Testis (tissue), 2 donors: ENCODE measurements at regions not wholly inside any gene's neighbourhood (a gene's known extent, or its start where the extent isn't known, plus 50 kb on each side); places are given as distances from the start of the nearest gene placed in this dataset.

Experiments used
- DNase-seq: peaks from one replicate; pipeline ENCODE4 v3.0.0-alpha.2; 2019
- H3K27ac ChIP-seq, 2 donors: fragments of 200-600 bp; sonication (generic); one replicate each; pipeline ENCODE4 v1.5.1; 2019
- H3K27me3 ChIP-seq: fragments of 200-600 bp; sonication (generic); one replicate; pipeline ENCODE4 v1.5.1; 2019
- H3K36me3 ChIP-seq: fragments of 200-600 bp; sonication (generic); one replicate; pipeline ENCODE4 v1.5.1; 2017; ENCODE audit warnings: low read depth; ENCODE audit errors: missing control alignments
- H3K4me1 ChIP-seq: fragments of 200-600 bp; sonication (generic); one replicate; pipeline ENCODE4 v1.5.1; 2019
- H3K4me3 ChIP-seq, 2 donors: fragments of 200-600 bp; sonication (generic); one replicate each; pipeline ENCODE4 v1.5.1; 2017 to 2019
- H3K9me3 ChIP-seq: fragments of 200-600 bp; sonication (generic); one replicate; pipeline ENCODE4 v1.5.1; 2017
- CTCF ChIP-seq, 3 experiments: fragments of 450-650 bp in 2 of 3; fragments of 200-600 bp in 1 of 3; sonication (generic) in 1 of 3; IDR thresholded peaks; one replicate each; pipeline ENCODE4 v1.5.1; 2016 to 2019; ENCODE audit warnings: antibody characterized with exemption in 3 of 3, mild to moderate bottlenecking in 2 of 3, moderate library complexity in 1 of 3
- POLR2A ChIP-seq: fragments of 450-650 bp; IDR thresholded peaks from one replicate; pipeline ENCODE4 v1.6.1; 2017; ENCODE audit warnings: antibody characterized with exemption, mild to moderate bottlenecking, moderate library complexity
- WGBS, 2 donors: methylation state at CpG; one replicate each; pipeline ENCODE4 v1.1.5; 2018; 5-methylcytosine and 5-hydroxymethylcytosine counted together
- intact Hi-C: fragments of 100-400 bp; cut with DNase I; formaldehyde crosslinking; loops from one replicate; pipeline ENCODE4 v1.15.1; 2023; ENCODE audit warnings: low total_unique reads

GRCh38 chr16:79920685-79921084 lies 320.1 kb upstream of the MAF start:
- TF ChIP-seq POLR2A = no peak
- H3K36me3 ChIP-seq = no peaks in the 10 kb centered on the region
- intact Hi-C loops = no loop called here
- no peak overlapping the region for H3K4me3 ChIP-seq
- H3K4me1 ChIP-seq = no peaks in the 10 kb centered on the region
- H3K27ac ChIP-seq = no peak overlapping the region
- H3K27me3 ChIP-seq = no peaks in the 10 kb centered on the region
- no peak for DNase-seq
- WGBS, 2 donors = 80 to 87% methylated on average over 3 of the region's 3 CpGs
- H3K9me3 ChIP-seq = no peaks in the 10 kb centered on the region

GRCh38 chr16:79918916-79919315 lies 318.4 kb upstream of the MAF start:
- no peak for DNase-seq
- H3K4me1 ChIP-seq = no peaks in the 10 kb centered on the region
- no peaks in the 10 kb centered on the region for H3K9me3 ChIP-seq
- H3K27me3 ChIP-seq = no peaks in the 10 kb centered on the region
- H3K27ac ChIP-seq = no peak overlapping the region
- TF ChIP-seq CTCF (IDR thresholded peaks at IDR 0.05) = no peak
- TF ChIP-seq POLR2A = no peak
- 78 to 82% methylated on average over 3 of the region's 3 CpGs for WGBS, 2 donors
- no peak overlapping the region for H3K4me3 ChIP-seq
- intact Hi-C loops = no loop called here
- H3K36me3 ChIP-seq = no peaks in the 10 kb centered on the region

- Histone ChIP-seq H3K4me1 (no peaks in the 10 kb centered on the region), H3K36me3 (no peaks in the 10 kb centered on the region), H3K4me3 (no peak overlapping the region), H3K27me3 (no peaks in the 10 kb centered on the region), H3K9me3 (no peaks in the 10 kb centered on the region), H3K27ac (no peak overlapping the region)
- TF ChIP-seq POLR2A = no peak
- TF ChIP-seq CTCF (IDR thresholded peaks at IDR 0.05) = no peak
- DNase-seq = no peak
- intact Hi-C loops = no loop called here
Measured at GRCh38 chr16:79915761-79916160, 315.2 kb upstream of the MAF start.

- H3K36me3 ChIP-seq = no peaks in the 10 kb centered on the region
- H3K4me3 ChIP-seq = no peak overlapping the region
- TF ChIP-seq POLR2A = no peak
- TF ChIP-seq CTCF (IDR thresholded peaks at IDR 0.05) = no peak
- no peaks in the 10 kb centered on the region for H3K27me3 ChIP-seq
- WGBS, 2 donors = 75 to 79% methylated on average over 5 of the region's 5 CpGs
- intact Hi-C loops = no loop called here
- H3K9me3 ChIP-seq = no peaks in the 10 kb centered on the region
- H3K4me1 ChIP-seq = no peaks in the 10 kb centered on the region
- DNase-seq = no peak
- no peak overlapping the region for H3K27ac ChIP-seq
Measured at GRCh38 chr16:79914961-79915720, 314.6 kb upstream of the MAF start.

- 70 to 73% methylated on average over 7 of the region's 7 CpGs for WGBS, 2 donors
- Histone ChIP-seq H3K36me3 (no peaks in the 10 kb centered on the region), H3K27ac (no peak overlapping the region), H3K4me1 (no peaks in the 10 kb centered on the region), H3K4me3 (no peak overlapping the region), H3K9me3 (no peaks in the 10 kb centered on the region), H3K27me3 (no peaks in the 10 kb centered on the region)
- intact Hi-C loops = no loop called here
- no peak for DNase-seq
- no peak for TF ChIP-seq CTCF (IDR thresholded peaks at IDR 0.05)
Measured at GRCh38 chr16:79912592-79913310, 312.2 kb upstream of the MAF start.
